SKM-1 treated with dmso at 0.1 percent for 144 hours (cell line): ENCODE measurements at regions not wholly inside any gene's neighbourhood (a gene's known extent, or its start where the extent isn't known, plus 50 kb on each side); places are given as distances from the start of the nearest gene placed in this dataset.

ENCODE experiments used
- DNase-seq: peaks from one replicate; lab custom pipeline; 2025; ENCODE audit not compliant: unreplicated experiment; lab: John Stamatoyannopoulos, UW

DNA sequence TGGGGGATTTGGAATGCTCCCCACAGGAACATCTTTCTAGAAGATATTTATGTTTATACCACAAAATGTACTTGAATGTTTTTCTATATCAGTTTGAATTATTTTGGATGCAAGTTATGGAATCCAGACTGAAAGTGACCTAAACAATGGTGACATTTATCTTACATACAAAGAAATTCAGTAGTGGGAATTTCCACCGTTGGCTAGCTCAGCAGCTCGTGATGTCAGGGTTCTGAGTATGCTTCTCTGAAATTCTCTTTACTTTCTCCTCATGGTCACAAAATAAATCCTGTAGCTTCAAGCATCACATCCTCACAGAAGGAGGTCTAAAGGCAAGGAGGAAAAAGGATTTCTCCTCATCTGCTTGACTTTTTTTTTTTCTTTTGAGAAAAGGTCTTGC lies 105.3 kb downstream of the AKAIN1 start:
- DNase-seq = no peak

GRCh38 chr18:5075297-5075696 lies 121.8 kb downstream of the AKAIN1 start:
- no peak for DNase-seq

DNA sequence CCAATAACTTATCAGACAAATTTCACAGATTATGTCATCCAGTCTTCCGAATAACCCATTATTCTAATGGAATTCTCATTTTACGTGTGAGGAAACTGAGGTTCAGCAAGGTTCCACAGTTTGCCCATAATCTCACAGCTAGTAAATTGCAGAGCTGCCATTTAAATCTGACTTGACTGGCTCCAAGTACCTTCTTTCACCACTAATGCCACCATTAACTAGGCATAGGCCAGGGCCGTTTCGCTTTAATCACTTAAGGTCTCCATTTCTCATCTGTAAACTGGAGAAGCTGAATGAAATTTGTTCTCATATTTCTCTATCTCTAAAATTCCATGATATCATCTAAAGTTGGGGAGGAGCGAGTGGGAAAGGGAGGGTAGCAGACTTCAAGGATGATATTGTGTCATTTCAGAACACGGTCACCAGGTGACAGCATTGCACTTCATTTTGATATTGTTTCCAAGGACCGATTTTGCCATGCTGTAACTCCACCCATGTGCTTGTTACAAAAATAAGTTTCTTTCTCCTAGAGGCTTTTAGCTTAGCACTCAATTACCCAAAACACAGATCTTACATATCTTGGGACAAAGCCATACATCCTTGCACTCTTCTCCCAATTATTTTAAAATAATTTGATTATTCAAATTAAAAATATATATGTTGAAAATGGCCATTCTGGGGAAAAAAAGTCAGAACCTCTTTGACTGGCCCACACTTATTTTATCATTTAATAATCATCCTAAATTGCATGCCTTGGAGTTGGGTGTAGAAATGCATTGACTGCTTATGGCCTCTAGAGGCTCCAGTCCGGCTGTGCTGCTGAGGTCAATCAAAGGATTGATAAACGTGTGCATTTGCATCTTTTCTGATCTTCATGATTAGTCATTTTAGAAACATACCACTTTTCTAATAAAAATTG lies 123.8 kb downstream of the AKAIN1 start:
- DNase-seq = no peak

DNA sequence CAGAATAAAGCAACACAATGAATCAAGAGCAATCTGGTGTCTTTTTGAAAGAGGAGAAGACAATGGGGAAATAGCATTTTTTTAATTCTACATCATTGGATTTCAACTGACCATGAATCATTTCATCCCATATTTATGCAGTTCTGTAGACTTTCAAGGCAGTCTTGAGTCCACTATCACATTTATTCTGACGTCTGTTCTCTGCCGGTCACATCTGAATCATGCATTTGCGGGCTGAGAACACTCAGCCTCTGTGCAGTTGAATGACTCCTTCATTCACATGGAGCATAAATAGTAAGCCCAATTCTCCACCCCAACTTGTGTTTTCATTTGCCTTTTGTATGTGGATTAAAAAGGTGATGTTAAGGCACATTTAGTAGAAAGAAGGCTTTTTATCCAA lies 128.2 kb downstream of the AKAIN1 start:
- DNase-seq = no peak

DNA sequence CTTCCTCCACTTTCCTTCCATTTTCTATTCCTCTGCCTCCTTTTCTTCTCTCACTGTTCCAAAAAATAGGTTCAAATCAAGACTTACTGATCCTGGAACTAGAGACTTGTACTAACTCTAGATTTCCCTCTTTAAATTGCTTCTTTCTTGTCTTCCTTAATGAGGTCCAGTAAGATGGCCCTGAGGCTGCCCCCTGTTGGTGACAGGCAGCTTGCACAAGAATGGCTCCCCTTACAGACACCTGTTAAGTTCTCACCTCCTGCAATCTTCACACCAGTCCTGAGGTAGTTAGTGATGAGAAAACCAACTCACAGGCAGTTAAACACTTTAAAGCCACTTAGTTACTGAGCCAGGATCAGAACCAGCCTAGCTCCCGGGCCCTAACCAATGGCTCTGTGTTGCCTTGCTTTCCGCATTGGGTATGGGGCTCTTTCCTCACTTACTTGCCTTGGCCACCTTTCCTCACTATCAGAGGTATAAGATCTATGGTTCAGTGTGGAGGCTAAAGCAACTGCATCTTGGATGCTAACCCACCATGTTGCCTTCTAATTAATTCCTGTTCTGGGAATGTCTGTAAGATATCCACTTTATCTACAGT lies 130.6 kb downstream of the AKAIN1 start:
- peak; percentile 4 for DNase-seq

GRCh38 chr18:5065615-5066014 lies 131.4 kb downstream of the AKAIN1 start:
- DNase-seq = no peak

DNA sequence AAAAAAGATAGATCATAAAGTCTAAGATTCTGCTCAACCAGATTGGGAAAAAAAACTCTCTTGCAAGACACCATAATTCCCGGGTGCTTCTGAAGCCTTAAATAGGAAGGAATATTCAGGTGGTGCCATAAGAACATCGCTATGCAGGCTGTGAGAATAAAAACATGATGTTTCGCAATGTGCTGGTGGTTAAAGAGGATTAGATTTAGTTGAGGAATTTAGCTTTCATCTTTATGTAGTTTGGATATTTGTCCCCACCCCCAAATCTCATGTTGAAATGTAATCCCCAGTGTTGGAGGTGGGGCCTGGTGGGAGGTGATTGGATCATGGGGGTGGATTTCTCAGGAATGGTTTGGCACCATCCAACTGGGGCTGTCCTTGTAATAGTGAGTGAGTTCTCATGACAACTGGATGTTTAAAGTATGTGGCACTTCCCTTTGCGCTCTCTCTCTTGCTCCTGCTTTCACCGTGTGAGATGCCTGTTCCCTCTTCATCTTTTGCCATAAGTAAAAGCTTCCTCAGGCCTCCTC lies 132.2 kb downstream of the AKAIN1 start:
- no peak for DNase-seq

DNA sequence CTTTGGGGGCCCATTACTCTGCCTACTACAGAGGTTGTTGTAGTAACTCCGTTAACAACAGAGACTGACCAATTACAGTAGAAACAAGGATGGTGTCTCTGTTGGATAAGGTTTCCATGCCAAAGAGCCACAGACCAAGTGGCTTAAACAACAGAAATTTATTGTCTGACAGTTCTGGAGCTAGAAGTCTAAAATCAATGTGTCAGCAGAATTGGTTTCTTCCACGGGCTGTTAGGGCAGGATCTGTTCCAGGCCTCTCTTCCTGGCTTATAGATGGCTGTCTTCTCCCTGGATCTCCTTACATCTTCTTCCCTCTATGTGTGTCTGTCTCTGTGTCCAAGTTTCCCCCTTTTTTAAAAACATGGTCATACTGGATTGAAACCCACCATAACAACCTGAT lies 135.3 kb downstream of the AKAIN1 start:
- DNase-seq = no peak

DNA sequence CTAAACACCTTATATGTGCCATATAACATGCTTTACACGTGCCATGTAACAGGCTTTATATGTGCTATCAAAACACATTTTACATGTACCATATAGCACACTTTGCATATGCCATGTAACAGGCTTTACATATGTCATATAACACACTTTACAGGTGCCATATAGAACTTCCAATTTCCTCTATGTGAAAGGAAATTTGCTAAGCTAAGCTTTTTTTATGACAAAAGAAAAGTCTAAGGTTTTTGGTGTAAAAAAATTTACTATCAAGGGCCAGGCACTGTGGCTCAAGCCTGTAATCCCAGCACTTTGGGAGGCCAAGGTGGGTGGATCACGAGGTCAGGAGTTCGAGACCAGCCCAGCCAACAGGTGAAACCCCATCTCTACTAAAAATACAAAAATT lies 136.5 kb downstream of the AKAIN1 start:
- no peak for DNase-seq

DNA sequence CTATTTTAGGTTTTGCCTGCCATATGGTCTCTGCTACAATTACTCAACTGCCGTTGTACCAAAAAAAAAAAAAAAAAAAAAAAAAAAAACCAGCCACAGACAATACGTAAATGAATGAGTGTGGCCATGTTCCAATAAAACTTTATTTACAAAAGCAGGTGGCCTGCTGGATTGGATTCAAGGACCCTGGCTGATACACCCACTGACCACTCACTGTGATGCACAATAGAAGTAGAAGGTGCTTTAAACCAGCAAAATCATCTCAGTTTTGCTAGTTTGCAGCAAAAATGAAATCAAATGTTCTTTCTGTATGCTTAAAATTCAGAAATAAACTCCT lies 137.4 kb downstream of the AKAIN1 start:
- no peak for DNase-seq

GRCh38 chr18:5058768-5059695 lies 138.0 kb downstream of the AKAIN1 start:
- DNase-seq = peak; percentile 58

GRCh38 chr18:5057386-5058348 lies 139.4 kb downstream of the AKAIN1 start:
- peak; percentile 74 for DNase-seq

DNA sequence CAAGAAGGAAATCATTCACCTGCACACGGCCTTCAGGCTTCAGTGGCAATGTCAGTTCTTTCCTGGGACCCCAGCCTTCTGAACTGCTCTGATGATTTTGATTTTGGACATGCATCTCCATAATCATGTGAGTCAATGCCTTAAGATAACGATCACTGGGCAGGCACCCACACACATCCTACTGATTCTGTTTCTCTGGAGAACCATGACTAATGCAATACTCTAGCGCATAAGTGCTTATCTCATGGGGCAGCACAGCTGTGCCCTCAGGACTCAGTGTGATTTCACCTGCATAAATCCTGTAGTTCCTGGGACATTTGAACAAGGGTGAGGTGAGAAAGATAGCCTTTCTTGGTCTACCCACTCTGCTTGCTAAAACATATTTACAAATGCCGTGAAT lies 144.6 kb downstream of the AKAIN1 start:
- no peak for DNase-seq

DNA sequence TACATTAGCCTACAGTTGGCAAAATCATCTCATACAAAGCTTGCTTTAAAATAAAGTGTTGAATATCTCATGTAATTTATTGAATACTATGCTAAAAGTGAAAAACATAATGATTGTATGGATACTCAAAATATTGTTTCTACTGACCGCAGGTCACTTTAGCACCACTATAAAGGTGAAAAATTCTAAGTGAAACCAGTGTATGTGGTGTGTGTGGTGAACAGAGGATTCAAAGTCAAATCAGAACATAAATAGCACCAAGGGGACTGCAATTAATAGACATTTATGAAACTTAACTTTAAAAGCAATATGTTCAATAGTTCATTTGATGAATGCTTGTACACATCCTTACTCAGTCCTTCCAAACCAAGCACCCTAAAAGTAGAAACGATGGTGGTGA lies 145.8 kb downstream of the AKAIN1 start:
- no peak for DNase-seq

GRCh38 chr18:5049124-5049523 lies 147.9 kb downstream of the AKAIN1 start:
- DNase-seq = no peak

- DNase-seq = no peak
These were observed 156.6 kb downstream of the AKAIN1 start for GRCh38 chr18:5040476-5040875.

DNA sequence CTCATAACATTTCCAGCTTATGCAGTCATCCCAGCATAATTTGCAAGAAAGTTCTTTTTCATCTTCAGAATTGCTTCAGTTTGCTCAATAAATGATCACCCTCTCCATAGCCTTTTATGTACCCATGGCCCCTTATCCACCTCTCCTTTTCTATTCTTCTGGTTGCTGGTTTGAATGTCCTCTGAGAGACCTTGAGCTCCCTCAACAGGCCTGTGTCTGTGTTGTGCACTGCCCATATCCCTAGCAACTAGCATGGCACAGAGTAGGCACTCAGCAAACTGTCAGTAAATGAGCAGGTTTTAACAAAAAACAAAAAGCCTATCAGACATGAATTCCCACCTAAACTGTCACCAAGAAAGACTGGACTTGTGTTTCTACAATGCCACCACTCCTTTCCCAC lies 160.5 kb downstream of the AKAIN1 start:
- no peak for DNase-seq

DNA sequence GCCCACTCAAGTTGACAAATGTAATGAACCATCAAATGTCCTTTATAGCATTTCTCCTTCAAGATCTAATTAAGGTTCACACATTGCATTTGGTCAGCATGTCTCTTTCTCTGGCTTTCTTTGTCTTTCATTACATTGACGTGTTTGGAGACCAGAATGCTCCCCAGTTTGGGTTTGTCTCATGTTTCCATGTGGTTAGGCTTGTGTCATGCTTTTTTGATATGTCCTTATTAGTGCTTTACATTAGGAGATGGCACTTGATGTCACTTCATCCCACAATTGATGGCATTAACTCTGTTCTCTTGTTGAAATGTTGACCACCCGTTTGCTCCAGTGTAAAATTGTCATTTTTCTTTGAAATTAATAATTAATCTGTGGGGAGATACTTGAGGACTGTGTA lies 165.8 kb downstream of the AKAIN1 start:
- no peak for DNase-seq

DNA sequence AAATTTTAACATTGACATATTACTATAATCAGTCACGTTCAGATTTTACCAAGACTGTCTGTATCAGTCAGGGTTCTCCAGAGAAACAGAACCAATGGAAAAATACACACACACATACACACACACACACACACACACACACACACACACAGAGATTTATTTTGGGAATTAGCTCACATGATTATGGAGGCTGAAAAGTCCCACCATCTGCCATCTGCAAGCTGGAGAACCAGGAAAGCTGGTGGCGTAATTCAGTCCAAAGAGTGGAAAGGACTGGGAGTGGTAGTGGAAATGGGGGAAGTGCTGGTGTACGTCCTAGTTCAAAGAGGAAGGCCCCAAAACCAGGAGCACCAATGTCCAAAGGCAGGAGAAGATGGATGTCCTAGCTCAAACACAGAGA lies 166.4 kb downstream of the AKAIN1 start:
- DNase-seq = no peak

GRCh38 chr18:5029592-5029991 lies 167.5 kb downstream of the AKAIN1 start:
- no peak for DNase-seq
